CD8-positive, alpha-beta memory T cell (primary cell): ENCODE measurements at regions not wholly inside any gene's neighbourhood (a gene's known extent, or its start where the extent isn't known, plus 50 kb on each side); places are given as distances from the start of the nearest gene placed in this dataset.

Experiments used
- CTCF ChIA-PET: fragments of 350-600 bp; sonication (Branson Sonifier 250); formaldehyde crosslinking; loops from one replicate; lab custom pipeline; 2021; ENCODE audit warnings: antibody characterized with exemption; lab: Charles Lee
- POLR2A ChIA-PET: fragments of 350-600 bp; sonication (Branson Sonifier 250); formaldehyde crosslinking; loops from one replicate; lab custom pipeline; 2021; ENCODE audit warnings: antibody characterized with exemption; lab: Charles Lee
- DNase-seq, 5 donors: peaks; one replicate each; pipeline versions ENCODE4 v3.0.0 to v3.0.0-alpha.2; 2020 to 2022; ENCODE audit warnings: mixed read lengths in 1 of 5
- H3K27ac ChIP-seq: one replicate; pipeline ENCODE4 v1.7.0; 2013; ENCODE audit warnings: low read depth, mild to moderate bottlenecking, low read length, moderate library complexity
- H3K27me3 ChIP-seq: 2 replicates; pipeline ENCODE4 v1.7.0; 2013; ENCODE audit warnings: low read length, mild to moderate bottlenecking; ENCODE audit not compliant: insufficient read depth, poor library complexity, severe bottlenecking
- H3K36me3 ChIP-seq: 2 replicates; pipeline ENCODE4 v1.7.0; 2013; ENCODE audit warnings: mild to moderate bottlenecking, low read length, moderate library complexity; ENCODE audit not compliant: insufficient read depth
- H3K4me1 ChIP-seq: 2 replicates; pipeline ENCODE4 v1.7.0; 2013; ENCODE audit warnings: mild to moderate bottlenecking, low read length, moderate library complexity; ENCODE audit not compliant: insufficient read depth
- H3K4me3 ChIP-seq: 2 replicates; pipeline ENCODE4 v1.7.0; 2013; ENCODE audit warnings: mild to moderate bottlenecking, low read length
- H3K9me3 ChIP-seq: 2 replicates; pipeline ENCODE4 v1.7.0; 2013; ENCODE audit warnings: mild to moderate bottlenecking, low read length
- H3K27ac Mint-ChIP-seq, 8 donors: one replicate each; pipeline ENCODE4 v1.8.0; 2020 to 2021; ENCODE audit warnings: mixed read lengths in 8 of 8, mild to moderate bottlenecking in 6 of 8, inconsistent platforms in 3 of 8, moderate library complexity in 3 of 8
- H3K27me3 Mint-ChIP-seq, 2 donors: one replicate each; pipeline ENCODE4 v1.8.0; 2020 to 2021; ENCODE audit warnings: mixed read lengths in 2 of 2, mild to moderate bottlenecking in 1 of 2, moderate library complexity in 1 of 2
- H3K36me3 Mint-ChIP-seq, 3 donors: one replicate each; pipeline ENCODE4 v1.8.0; 2020 to 2021; ENCODE audit warnings: mixed read lengths in 3 of 3, inconsistent platforms in 1 of 3, mild to moderate bottlenecking in 1 of 3
- H3K4me1 Mint-ChIP-seq, 3 donors: one replicate each; pipeline ENCODE4 v1.8.0; 2020 to 2021; ENCODE audit warnings: mixed read lengths in 3 of 3, inconsistent platforms in 1 of 3, mild to moderate bottlenecking in 1 of 3
- H3K4me3 Mint-ChIP-seq, 7 donors: one replicate each; pipeline ENCODE4 v1.8.0; 2020 to 2021; ENCODE audit warnings: mixed read lengths in 7 of 7, mild to moderate bottlenecking in 6 of 7, moderate library complexity in 4 of 7, inconsistent platforms in 2 of 7
- H3K9me3 Mint-ChIP-seq, 5 donors: one replicate each; pipeline ENCODE4 v1.8.0; 2020 to 2022; ENCODE audit warnings: mixed read lengths in 5 of 5, mild to moderate bottlenecking in 3 of 5, moderate library complexity in 2 of 5, inconsistent platforms in 1 of 5

DNA sequence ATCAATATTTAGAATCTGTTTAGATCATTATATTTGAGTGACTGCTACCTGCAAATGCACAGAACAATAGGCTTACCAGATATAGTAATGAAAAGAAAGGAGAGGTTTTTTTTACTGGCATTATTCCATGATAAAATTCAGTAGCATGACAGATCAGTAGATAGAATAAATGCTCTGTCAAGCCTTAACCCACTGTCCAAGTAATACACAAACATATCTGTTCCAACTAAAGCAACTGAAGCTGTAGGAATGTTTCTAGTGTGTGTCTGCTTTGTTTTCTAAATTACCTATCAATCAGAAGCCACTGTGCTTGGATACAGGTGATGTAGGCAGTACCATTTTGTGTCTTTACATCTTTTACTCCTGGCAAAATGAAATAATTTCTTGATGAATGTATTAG, 604.6 kb downstream of the PCDH7 start:
- no peaks in the 10 kb centered on the region for H3K27me3 Mint-ChIP-seq
- POLR2A ChIA-PET: no interaction called here
- Histone ChIP-seq H3K4me1 (no peaks in the 10 kb centered on the region), H3K36me3 (no peaks in the 10 kb centered on the region), H3K9me3 (no peaks in the 10 kb centered on the region), H3K4me3 (no peak overlapping the region), H3K27ac (no peak overlapping the region), H3K27me3 (no peaks in the 10 kb centered on the region)
- H3K4me1 Mint-ChIP-seq: no peaks in the 10 kb centered on the region
- H3K9me3 Mint-ChIP-seq: peaks cover 3 to 18% (median 10%) of the 10 kb centered on the region in 5 donors
- no peak for DNase-seq
- no peaks in the 10 kb centered on the region for H3K36me3 Mint-ChIP-seq
- H3K27ac Mint-ChIP-seq: no peak overlapping the region
- CTCF ChIA-PET: no interaction called here
- H3K4me3 Mint-ChIP-seq: no peak overlapping the region

DNA sequence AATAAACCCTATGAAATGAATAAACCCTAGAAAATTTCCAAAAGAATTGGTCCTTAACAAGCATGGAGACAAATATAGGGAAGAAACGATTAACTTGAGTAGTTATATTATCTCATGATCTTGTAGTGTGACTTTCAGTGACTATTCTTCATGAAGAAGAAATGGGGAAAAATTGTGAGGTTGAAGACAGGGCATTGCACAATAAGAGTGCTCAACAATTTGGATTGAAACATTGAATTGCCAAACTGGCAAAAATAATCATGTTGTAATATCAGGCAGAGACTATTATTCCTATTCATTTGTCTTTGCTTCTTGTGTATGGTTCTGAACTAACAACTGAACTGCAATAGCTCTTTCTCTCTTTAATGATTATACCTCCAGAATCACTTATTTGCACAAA, 605.1 kb downstream of the PCDH7 start:
- Histone ChIP-seq H3K4me3 (no peak overlapping the region), H3K36me3 (no peaks in the 10 kb centered on the region), H3K9me3 (no peaks in the 10 kb centered on the region), H3K27ac (no peak overlapping the region), H3K4me1 (no peaks in the 10 kb centered on the region), H3K27me3 (no peaks in the 10 kb centered on the region)
- Mint-ChIP-seq H3K4me3 (no peak overlapping the region), H3K36me3 (no peaks in the 10 kb centered on the region), H3K27ac (no peak overlapping the region), H3K9me3 (peaks cover 7 to 17% (median 11%) of the 10 kb centered on the region in 5 donors), H3K27me3 (no peaks in the 10 kb centered on the region), H3K4me1 (no peaks in the 10 kb centered on the region)
- ChIA-PET POLR2A (no interaction called here), CTCF (no interaction called here)
- no peak for DNase-seq

DNA sequence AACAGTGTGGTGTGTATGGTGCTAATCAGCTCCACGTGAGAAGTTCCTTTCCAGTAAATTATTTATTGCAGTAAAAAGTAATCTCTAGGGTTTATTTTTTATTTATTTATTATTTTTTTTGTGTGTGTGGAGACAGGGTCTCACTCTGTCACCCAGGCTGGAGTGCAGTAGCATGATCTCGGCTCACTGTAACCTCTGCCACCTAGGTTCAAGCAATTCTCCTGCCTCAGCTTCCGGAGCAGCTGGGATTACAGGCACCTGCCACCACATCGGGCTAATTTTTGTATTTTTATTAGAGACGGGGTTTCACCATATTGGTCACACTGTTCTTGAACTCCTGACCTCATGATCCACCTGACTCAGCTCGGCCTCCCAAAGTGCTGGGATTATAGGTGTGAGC, 606.9 kb downstream of the PCDH7 start:
- Mint-ChIP-seq H3K4me1 (no peaks in the 10 kb centered on the region), H3K4me3 (no peak overlapping the region), H3K27me3 (no peaks in the 10 kb centered on the region), H3K36me3 (no peaks in the 10 kb centered on the region), H3K27ac (no peak overlapping the region), H3K9me3 (peaks cover 7 to 17% (median 12%) of the 10 kb centered on the region in 5 donors)
- H3K36me3 ChIP-seq: no peaks in the 10 kb centered on the region
- H3K4me1 ChIP-seq: no peaks in the 10 kb centered on the region
- H3K9me3 ChIP-seq: no peaks in the 10 kb centered on the region
- DNase-seq: no peak
- no peaks in the 10 kb centered on the region for H3K27me3 ChIP-seq
- no peak overlapping the region for H3K27ac ChIP-seq
- no peak overlapping the region for H3K4me3 ChIP-seq
- CTCF ChIA-PET: no interaction called here
- POLR2A ChIA-PET: no interaction called here

DNA sequence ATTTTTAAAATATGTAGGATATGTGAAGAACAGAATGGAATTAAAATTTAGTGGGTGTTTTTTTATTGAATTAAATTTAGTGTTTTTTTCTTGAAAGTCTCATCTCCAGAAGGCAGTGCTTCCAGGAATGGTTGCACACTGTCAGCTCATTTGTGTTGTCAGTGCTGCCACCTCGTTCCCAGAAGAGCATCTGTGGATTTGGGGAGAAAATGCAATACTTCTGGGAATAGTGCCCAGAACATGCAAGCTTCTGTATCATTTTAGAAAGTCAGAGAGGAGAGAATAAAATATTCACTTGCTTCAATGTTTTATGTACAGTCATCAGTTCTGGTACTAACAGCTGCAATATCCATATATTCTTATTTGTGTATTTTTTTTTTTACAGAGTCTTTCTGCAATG, 608.8 kb downstream of the PCDH7 start:
- H3K36me3 ChIP-seq: no peaks in the 10 kb centered on the region
- Mint-ChIP-seq H3K27me3 (no peaks in the 10 kb centered on the region), H3K9me3 (peaks cover 7 to 18% (median 11%) of the 10 kb centered on the region in 5 donors), H3K4me3 (no peak overlapping the region), H3K36me3 (no peaks in the 10 kb centered on the region), H3K4me1 (no peaks in the 10 kb centered on the region), H3K27ac (no peak overlapping the region)
- H3K4me1 ChIP-seq: no peaks in the 10 kb centered on the region
- H3K9me3 ChIP-seq: no peaks in the 10 kb centered on the region
- POLR2A ChIA-PET: no interaction called here
- H3K27me3 ChIP-seq: no peaks in the 10 kb centered on the region
- no peak overlapping the region for H3K4me3 ChIP-seq
- H3K27ac ChIP-seq: no peak overlapping the region
- no peak for DNase-seq
- CTCF ChIA-PET: no interaction called here

DNA sequence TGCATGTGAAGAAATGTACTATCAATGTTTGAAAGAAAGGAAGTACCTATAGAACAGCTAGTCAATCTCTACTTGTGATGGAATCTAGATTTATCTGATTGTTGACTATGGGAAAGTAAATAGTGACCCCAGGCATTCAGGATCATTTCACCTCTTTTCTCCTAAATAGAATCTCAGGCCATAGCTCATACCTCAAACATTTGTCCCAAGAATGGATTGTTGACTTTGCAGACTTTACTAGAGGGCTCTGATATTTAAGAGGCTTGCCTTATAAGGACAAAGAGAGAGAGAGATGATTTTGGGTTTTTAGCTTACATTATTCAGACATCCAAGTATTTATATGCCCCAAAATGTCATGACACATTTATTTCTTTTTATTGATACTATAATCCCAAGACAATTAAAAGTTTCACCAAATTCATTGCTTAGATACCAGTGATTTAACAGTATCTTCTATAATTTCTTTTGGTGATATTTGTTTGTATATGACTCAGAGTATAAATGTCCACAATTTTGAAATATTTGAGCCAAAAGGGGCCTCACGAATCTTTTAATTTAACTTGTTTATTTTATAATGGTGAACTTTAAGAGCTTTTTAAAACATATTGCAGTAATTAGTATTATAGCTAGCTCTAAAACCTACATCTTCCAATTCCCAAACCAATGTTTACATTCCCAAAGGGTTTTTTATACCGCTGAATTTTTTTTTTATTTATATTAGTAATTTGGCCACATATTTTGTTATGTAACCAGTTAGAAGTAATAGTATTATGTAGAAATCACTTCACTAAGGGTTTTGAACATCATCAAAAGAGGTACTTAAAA, 614.1 kb downstream of the PCDH7 start:
- no peak overlapping the region for H3K27ac ChIP-seq
- no peak for DNase-seq
- H3K27me3 Mint-ChIP-seq: no peaks in the 10 kb centered on the region
- no peaks in the 10 kb centered on the region for H3K27me3 ChIP-seq
- no peak overlapping the region for H3K27ac Mint-ChIP-seq
- H3K36me3 ChIP-seq: no peaks in the 10 kb centered on the region
- ChIA-PET POLR2A (no interaction called here), CTCF (no interaction called here)
- H3K9me3 Mint-ChIP-seq: peaks cover 7 to 24% (median 16%) of the 10 kb centered on the region in 5 donors
- no peaks in the 10 kb centered on the region for H3K4me1 ChIP-seq
- no peak overlapping the region for H3K4me3 Mint-ChIP-seq
- H3K36me3 Mint-ChIP-seq: no peaks in the 10 kb centered on the region
- H3K4me3 ChIP-seq: no peak overlapping the region
- H3K9me3 ChIP-seq: no peaks in the 10 kb centered on the region
- no peaks in the 10 kb centered on the region for H3K4me1 Mint-ChIP-seq

DNA sequence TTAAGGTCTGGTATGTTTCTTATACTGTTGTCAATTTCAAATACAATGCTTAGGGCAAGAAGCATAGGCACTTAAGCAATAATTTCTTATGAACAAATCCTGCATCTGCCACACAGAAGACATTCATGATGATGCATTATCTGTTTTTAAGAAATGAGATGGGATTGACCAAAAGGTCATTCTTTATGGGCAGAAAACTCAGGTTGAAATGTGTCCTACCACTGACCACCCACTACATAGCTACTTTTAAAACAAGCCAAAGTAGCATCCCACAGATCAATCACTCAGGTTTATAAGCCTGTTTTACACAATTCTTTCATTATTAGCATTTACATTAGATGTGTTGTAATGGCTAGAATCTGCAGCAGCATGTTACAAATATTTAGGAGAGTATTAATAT, 617.8 kb downstream of the PCDH7 start:
- peaks cover 14 to 35% (median 28%) of the 10 kb centered on the region in 5 donors for H3K9me3 Mint-ChIP-seq
- ChIA-PET POLR2A (no interaction called here), CTCF (no interaction called here)
- H3K27me3 Mint-ChIP-seq: no peaks in the 10 kb centered on the region
- H3K4me3 ChIP-seq: no peak overlapping the region
- no peaks in the 10 kb centered on the region for H3K9me3 ChIP-seq
- no peak overlapping the region for H3K27ac ChIP-seq
- no peaks in the 10 kb centered on the region for H3K27me3 ChIP-seq
- H3K4me1 ChIP-seq: no peaks in the 10 kb centered on the region
- H3K36me3 ChIP-seq: no peaks in the 10 kb centered on the region
- H3K36me3 Mint-ChIP-seq: peaks cover 0 to 2% (median 0%) of the 10 kb centered on the region in 3 donors
- H3K4me1 Mint-ChIP-seq: no peaks in the 10 kb centered on the region
- no peak overlapping the region for H3K4me3 Mint-ChIP-seq
- DNase-seq: no peak
- H3K27ac Mint-ChIP-seq: no peak overlapping the region

DNA sequence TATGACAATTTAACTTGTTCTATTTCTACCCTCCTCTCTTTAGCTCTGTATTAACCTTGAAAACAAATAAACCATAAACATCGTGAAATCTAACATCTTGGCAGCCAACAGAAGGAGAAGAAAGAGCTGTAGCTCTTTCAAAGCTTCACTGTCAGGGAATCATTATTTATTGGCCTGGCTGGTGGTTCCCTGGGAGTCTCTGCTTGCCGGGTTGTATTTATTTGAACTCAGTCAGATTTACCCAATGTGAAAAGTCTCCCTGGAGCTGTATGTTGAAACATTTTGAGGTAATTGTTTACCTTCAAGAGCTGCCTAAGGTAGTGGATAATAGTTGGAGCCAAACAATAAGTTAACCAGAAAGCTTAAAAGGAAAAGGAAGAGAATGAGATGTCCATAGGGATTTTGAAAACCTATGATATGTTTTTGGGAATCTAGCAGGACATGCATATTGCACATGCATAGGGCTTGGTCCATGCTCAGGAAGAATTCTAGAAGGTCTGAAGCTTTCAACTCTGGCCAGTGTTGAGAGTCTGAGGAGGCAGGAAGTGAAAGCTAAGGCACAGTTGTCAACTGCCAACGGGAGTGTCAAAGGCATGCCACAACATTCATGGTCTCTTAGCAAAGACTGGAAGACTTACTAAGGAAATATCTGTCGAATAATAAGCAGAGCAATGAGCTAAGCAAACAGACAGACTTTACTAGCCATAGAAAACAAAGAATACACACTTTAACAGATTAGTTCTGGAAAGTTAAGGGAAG, 621.6 kb downstream of the PCDH7 start:
- Histone ChIP-seq H3K9me3 (no peaks in the 10 kb centered on the region), H3K4me1 (no peaks in the 10 kb centered on the region), H3K27ac (no peak overlapping the region), H3K36me3 (no peaks in the 10 kb centered on the region), H3K27me3 (no peaks in the 10 kb centered on the region), H3K4me3 (no peak overlapping the region)
- Mint-ChIP-seq H3K4me3 (no peak overlapping the region), H3K4me1 (no peaks in the 10 kb centered on the region), H3K27ac (no peak overlapping the region), H3K27me3 (no peaks in the 10 kb centered on the region), H3K9me3 (peaks cover 15 to 32% (median 30%) of the 10 kb centered on the region in 5 donors), H3K36me3 (peaks cover 0 to 2% (median 0%) of the 10 kb centered on the region in 3 donors)
- CTCF ChIA-PET: no interaction called here
- POLR2A ChIA-PET: no interaction called here
- no peak for DNase-seq

DNA sequence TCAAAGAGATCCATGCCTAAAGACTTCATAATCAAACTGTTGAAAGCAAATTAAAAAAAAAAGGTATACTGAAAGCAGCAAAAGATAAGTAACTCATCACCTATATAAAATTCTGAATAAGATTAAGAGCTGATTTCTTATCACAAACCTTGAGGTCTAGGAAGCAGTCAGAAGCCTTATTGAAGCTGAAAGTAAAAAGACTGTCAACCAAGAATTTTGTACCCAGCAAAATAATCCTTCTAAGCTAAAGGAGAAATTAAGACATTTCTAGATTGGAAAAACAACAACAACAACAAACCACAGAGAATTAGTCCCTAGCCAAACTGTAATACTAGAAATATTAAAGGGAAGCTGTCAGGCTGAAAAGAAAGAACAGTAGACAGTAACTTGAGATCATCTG, 622.9 kb downstream of the PCDH7 start:
- no peak overlapping the region for H3K27ac ChIP-seq
- H3K4me1 ChIP-seq: no peaks in the 10 kb centered on the region
- no peaks in the 10 kb centered on the region for H3K9me3 ChIP-seq
- no peaks in the 10 kb centered on the region for H3K4me1 Mint-ChIP-seq
- POLR2A ChIA-PET: no interaction called here
- no peaks in the 10 kb centered on the region for H3K36me3 ChIP-seq
- no peaks in the 10 kb centered on the region for H3K27me3 Mint-ChIP-seq
- no peak overlapping the region for H3K27ac Mint-ChIP-seq
- CTCF ChIA-PET: no interaction called here
- H3K4me3 ChIP-seq: no peak overlapping the region
- H3K27me3 ChIP-seq: no peaks in the 10 kb centered on the region
- H3K9me3 Mint-ChIP-seq: peaks cover 15 to 32% (median 26%) of the 10 kb centered on the region in 5 donors
- no peak overlapping the region for H3K4me3 Mint-ChIP-seq
- peaks cover 0 to 2% (median 0%) of the 10 kb centered on the region in 3 donors for H3K36me3 Mint-ChIP-seq
- no peak for DNase-seq
